ENCODE measurements at regions not wholly inside any gene's neighbourhood (a gene's known extent, or its start where the extent isn't known, plus 50 kb on each side); places are given as distances from the start of the nearest gene placed in this dataset.
A peak's percentile ranks its signal among the peaks of the same experiment; 100 is the strongest.

DNA sequence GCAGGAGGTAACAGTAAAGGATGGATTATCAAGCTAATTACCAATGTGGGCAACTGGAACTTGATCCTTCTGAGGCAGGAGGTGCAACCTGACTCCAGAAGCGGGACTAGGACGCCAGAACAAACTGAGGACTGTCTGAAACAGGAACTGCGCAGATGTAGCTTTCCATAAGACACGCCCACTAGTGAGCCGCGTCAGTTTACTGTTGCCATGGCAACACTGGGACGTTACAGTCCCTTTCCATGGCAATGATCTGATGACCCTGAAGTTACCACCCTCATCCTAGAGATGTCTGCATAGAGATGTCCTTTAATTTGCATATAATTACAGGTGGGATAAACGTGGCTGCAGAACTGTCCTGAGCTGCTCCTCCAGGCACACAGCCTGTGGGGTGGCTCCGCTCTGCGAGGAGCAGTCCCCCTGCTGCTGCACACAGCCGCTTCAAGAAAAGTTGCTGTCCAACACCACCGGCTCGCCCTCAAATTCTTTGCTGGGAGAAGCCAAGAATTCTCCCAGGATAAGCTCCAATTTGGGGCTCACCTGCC is 816.6 kb downstream of the UQCRFS1 start:
- TF ChIP-seq, protein P1, sequence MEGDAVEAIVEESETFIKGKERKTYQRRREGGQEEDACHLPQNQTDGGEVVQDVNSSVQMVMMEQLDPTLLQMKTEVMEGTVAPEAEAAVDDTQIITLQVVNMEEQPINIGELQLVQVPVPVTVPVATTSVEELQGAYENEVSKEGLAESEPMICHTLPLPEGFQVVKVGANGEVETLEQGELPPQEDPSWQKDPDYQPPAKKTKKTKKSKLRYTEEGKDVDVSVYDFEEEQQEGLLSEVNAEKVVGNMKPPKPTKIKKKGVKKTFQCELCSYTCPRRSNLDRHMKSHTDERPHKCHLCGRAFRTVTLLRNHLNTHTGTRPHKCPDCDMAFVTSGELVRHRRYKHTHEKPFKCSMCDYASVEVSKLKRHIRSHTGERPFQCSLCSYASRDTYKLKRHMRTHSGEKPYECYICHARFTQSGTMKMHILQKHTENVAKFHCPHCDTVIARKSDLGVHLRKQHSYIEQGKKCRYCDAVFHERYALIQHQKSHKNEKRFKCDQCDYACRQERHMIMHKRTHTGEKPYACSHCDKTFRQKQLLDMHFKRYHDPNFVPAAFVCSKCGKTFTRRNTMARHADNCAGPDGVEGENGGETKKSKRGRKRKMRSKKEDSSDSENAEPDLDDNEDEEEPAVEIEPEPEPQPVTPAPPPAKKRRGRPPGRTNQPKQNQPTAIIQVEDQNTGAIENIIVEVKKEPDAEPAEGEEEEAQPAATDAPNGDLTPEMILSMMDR (conservative IDR thresholded peaks at IDR 0.05; ENCODE audit: low read depth, low read length), result no peak
- H3K4me3 ChIP-seq (ENCODE audit: low read depth, low read length), result no peak overlapping the region

DNA sequence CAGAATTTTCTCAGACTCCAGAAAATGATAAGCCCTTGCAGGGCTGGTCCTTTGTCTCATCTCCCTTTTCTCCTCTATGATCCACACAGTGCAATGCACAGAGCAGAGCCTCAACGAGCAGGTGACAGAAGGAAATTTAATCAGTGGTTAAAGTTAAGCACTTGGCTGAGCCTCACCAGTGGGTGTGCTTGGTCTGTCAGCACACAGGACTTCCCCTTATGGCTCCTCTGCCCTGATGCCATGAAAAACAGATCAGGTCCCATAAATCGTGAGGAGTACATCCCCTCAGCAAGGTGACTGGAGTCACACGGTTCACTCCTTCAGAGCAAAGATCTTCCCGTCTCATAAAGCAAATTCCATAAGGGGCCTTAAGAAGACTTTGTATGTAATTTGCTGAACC is 818.2 kb downstream of the UQCRFS1 start:
- TF ChIP-seq, protein P1 (conservative IDR thresholded peaks at IDR 0.05; ENCODE audit: low read depth, low read length), result no peak
- no peak overlapping the region for H3K4me3 ChIP-seq (ENCODE audit: low read depth, low read length)
- DNase-seq (ENCODE audit: low read depth), result no peak

More for the DNA sequence above, 816.6 kb downstream of the UQCRFS1 start:
- no peak for DNase-seq (ENCODE audit: low read depth)

- no peak for DNase-seq (ENCODE audit: low read depth)
- TF ChIP-seq, protein P1 (conservative IDR thresholded peaks at IDR 0.05; ENCODE audit: low read depth, low read length), result no peak
- H3K4me3 ChIP-seq (ENCODE audit: low read depth, low read length), result peak overlapping the region; percentile 38
Observed at GRCh38 chr19:28393574-28394336, 819.2 kb downstream of the UQCRFS1 start.

GRCh38 chr19:28388988-28389387 is 824.0 kb downstream of the UQCRFS1 start:
- no peak for DNase-seq (ENCODE audit: low read depth)
- TF ChIP-seq, protein P1 (conservative IDR thresholded peaks at IDR 0.05; ENCODE audit: low read depth, low read length), result no peak
- no peak overlapping the region for H3K4me3 ChIP-seq (ENCODE audit: low read depth, low read length)

DNA sequence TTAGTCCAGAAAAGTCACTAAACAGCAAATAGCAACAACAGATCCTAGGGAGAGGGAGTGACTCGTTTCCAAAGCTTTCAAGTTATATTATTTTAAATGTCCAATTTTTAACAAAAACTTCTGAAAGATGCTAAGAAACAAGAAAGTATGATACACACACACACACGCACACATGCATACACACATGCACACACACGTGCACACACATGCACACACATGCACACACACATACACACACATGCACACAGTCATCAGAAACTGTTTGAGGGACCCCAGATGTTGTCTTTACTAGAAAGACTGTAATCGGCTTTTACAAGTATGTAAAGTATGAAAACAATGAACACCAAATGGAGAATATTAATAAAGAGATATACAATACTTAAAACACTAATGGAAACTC is 825.4 kb downstream of the UQCRFS1 start:
- TF ChIP-seq, protein P1 (conservative IDR thresholded peaks at IDR 0.05; ENCODE audit: low read depth, low read length), result no peak
- no peak overlapping the region for H3K4me3 ChIP-seq (ENCODE audit: low read depth, low read length)
- DNase-seq (ENCODE audit: low read depth), result no peak

DNA sequence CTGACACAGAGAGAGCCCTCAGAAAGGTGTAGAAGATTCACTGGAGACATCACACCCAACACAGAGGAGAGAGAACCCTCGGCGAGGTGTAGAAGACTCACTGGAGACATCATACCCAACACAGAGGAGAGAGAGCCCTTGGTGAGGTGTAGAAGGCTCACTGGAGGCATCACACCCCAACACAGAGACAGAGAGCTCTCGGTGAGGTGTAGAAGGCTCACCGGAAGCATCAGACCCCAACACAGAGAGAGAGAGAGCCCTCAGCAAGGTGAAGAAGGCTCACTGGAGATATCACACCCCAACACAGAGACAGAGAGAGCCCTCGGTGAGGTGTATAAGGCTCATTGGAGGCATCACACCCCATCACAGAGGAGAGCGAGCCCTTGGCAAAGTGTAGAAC is 826.5 kb downstream of the UQCRFS1 start:
- DNase-seq (ENCODE audit: low read depth), result no peak
- H3K4me3 ChIP-seq (ENCODE audit: low read depth, low read length), result no peak overlapping the region
- TF ChIP-seq, protein P1 (conservative IDR thresholded peaks at IDR 0.05; ENCODE audit: low read depth, low read length), result no peak

GRCh38 chr19:28386066-28386465 is 826.9 kb downstream of the UQCRFS1 start:
- TF ChIP-seq, protein P1 (conservative IDR thresholded peaks at IDR 0.05; ENCODE audit: low read depth, low read length), result no peak
- DNase-seq (ENCODE audit: low read depth), result no peak
- no peak overlapping the region for H3K4me3 ChIP-seq (ENCODE audit: low read depth, low read length)

Measured in choroid plexus epithelial cell (primary cell).